ENCODE measurements at regions not wholly inside any gene's neighbourhood (a gene's known extent, or its start where the extent isn't known, plus 50 kb on each side); places are given as distances from the start of the nearest gene placed in this dataset.

DNA sequence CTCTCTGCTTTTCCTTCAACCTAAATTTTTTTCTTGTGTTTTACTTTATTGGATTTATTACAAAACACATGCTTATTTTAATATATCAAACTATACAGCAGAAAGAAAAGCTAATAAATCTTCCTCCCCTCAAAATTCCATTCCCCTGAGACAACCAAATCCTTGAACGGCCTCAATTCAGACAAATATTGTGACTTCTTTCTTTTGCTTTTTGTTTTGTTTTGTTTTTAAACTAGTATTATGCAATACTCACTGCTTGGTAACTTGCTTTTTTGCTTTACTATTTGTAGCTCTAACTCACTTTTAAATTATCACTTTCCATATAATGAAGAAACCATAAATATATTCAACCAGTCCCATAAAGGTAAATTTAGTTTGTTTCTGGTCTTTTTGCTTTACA is 59.4 kb upstream of the CDK1 start:
- TF ChIP-seq, protein P1, sequence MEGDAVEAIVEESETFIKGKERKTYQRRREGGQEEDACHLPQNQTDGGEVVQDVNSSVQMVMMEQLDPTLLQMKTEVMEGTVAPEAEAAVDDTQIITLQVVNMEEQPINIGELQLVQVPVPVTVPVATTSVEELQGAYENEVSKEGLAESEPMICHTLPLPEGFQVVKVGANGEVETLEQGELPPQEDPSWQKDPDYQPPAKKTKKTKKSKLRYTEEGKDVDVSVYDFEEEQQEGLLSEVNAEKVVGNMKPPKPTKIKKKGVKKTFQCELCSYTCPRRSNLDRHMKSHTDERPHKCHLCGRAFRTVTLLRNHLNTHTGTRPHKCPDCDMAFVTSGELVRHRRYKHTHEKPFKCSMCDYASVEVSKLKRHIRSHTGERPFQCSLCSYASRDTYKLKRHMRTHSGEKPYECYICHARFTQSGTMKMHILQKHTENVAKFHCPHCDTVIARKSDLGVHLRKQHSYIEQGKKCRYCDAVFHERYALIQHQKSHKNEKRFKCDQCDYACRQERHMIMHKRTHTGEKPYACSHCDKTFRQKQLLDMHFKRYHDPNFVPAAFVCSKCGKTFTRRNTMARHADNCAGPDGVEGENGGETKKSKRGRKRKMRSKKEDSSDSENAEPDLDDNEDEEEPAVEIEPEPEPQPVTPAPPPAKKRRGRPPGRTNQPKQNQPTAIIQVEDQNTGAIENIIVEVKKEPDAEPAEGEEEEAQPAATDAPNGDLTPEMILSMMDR (IDR thresholded peaks at IDR 0.05; ENCODE audit: low read length) = no peak
- TF ChIP-seq EZH2 (IDR thresholded peaks at IDR 0.05; ENCODE audit: borderline replicate concordance, low read length) = no peak
